ENCODE measurements at regions not wholly inside any gene's neighbourhood (a gene's known extent, or its start where the extent isn't known, plus 50 kb on each side); places are given as distances from the start of the nearest gene placed in this dataset.

DNA sequence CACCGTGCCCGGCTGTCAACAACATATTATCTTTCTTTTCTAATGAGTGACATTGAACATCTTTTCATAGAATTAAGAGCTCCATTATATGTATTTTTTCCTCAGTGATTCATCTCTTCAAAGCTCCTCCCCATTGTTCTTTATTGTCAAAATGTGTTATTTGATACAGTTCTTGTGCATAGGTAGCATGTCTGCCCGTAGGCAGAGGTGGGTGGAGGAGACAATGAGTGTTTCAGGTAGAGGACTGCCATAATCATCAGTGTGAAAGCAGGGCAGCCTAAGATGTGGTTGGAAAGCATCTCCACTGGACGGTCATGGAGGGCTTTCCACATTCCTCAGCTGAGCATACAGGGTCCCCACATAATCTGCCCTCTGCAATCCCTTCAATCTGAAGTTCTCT, 452.0 kb upstream of the MCTP2 start:
- TF ChIP-seq, protein P1, sequence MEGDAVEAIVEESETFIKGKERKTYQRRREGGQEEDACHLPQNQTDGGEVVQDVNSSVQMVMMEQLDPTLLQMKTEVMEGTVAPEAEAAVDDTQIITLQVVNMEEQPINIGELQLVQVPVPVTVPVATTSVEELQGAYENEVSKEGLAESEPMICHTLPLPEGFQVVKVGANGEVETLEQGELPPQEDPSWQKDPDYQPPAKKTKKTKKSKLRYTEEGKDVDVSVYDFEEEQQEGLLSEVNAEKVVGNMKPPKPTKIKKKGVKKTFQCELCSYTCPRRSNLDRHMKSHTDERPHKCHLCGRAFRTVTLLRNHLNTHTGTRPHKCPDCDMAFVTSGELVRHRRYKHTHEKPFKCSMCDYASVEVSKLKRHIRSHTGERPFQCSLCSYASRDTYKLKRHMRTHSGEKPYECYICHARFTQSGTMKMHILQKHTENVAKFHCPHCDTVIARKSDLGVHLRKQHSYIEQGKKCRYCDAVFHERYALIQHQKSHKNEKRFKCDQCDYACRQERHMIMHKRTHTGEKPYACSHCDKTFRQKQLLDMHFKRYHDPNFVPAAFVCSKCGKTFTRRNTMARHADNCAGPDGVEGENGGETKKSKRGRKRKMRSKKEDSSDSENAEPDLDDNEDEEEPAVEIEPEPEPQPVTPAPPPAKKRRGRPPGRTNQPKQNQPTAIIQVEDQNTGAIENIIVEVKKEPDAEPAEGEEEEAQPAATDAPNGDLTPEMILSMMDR (IDR thresholded peaks at IDR 0.05), result no peak
- TF ChIP-seq POLR2A (IDR thresholded peaks at IDR 0.05), result no peak

Data from uterus (tissue), 2 donors.